Endometrium (tissue), 2 donors: ENCODE measurements at regions not wholly inside any gene's neighbourhood (a gene's known extent, or its start where the extent isn't known, plus 50 kb on each side); places are given as distances from the start of the nearest gene placed in this dataset.
"Not testable (repeated sequence)": the region's sequence is repeated elsewhere in the genome, so short reads cannot be mapped to it uniquely, and the experiment has no call there.

Source experiments
- FAIRE-seq: peaks from 2 replicates; lab custom pipeline; 2012; peaks lifted over from hg19 to GRCh38; lab: Jason Lieb, UNC
- donor health status: control.
- donor health status: control.

- FAIRE-seq = no peak
Measured at GRCh38 chrX:127782904-127783303, 269.3 kb downstream of the ACTRT1 start.

- no peak for FAIRE-seq
Measured at GRCh38 chrX:127764674-127765073, 287.5 kb downstream of the ACTRT1 start.

DNA sequence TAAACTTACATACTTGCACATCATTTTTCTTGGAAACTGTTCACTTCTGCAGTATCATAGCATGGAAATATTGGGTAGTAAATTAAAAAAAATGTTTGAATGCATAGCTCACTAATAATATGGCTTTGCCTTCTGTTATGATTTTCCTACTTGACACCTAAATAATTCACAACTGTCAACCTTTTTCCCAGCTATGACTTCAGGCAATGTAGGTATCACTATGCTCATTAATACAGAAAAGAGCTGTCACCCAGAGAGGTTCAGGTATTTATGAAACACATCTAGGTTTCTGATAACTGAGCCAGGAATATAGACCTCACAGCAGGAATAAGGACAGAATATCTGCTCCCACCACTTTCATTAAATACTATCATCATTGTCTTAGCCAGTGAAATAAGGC is 289.5 kb downstream of the ACTRT1 start:
- FAIRE-seq = no peak

- no peak for FAIRE-seq
Measured at GRCh38 chrX:127732709-127733108, 319.5 kb downstream of the ACTRT1 start.

DNA sequence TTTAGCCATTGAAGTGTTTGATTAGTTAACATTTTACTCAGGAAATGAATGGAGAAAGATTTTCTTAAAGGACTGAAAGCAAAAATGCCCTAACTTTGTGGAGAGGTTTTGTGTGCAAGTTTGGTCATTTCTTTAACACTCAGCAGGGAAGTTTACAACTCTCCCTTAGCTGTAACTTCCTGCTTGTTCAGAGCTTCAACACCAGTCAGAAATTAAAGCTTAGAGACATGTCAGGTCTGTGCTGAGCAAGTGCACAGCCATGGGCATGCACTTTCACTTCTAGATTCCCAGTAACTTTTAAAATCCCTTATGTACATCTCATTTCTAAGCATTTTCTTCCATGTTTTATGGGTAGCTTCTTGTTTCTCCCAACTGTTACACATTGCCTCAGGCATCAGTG is 326.0 kb downstream of the ACTRT1 start:
- no peak for FAIRE-seq

GRCh38 chrX:127708155-127708554 is 344.0 kb downstream of the ACTRT1 start:
- FAIRE-seq = no peak

DNA sequence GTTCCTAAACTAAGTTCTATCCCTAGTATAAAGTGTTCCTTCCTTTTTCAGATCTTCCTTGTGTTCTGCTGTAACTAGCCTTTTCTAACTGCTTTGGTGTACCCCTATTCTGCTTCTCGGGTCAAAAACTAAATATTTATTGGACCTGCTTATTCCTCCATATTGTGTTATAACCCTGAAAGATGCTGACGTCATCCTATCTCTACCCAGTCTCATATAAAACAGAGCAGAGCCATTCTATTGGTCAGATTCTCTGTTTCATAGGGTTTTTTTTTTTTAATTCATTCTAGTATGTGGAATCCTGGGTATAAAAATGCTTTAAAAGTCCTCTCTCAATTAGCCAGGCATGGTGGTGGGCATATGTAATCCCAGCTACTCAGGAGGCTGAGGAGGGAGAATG is 349.7 kb downstream of the ACTRT1 start:
- FAIRE-seq = no peak

DNA sequence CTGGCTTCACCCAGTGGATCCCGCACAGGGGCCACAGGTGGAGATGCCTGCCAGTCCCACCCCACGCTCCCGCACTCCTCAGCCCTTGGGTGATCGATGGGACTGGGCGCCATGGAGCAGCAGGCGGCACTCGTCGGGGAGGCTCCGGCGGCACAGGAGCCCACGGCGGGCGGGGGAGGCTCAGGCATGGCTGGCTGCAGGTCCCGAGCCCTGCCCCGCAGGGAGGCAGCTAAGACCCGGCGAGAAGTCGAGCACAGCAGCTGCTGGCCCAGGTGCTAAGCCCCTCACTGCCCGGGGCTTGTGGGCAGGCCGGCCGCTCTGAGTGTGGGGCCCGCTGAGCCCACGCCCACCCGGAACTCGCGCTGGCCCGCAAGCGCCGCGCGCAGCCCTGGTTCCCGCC is 389.3 kb downstream of the ACTRT1 start:
- FAIRE-seq = not testable (repeated sequence)

DNA sequence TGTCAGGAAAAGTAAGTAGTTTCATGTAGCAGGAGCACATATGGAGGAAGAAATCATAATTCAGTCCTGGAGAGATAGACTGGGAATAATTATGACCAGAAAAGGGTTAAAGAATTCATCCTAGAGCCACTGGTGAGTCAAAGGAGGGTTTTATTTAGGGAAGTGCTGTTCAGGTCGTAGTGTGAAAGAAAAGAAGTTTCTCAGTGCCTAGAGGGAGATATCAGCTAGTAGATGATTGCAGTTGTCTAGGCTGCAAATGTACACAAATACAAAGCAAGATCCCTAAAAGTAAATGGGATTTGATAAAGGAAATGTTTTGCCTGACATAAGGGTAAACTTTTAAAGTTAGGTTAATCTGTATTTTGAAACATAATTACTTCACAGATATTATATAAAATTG is 403.2 kb downstream of the ACTRT1 start:
- no peak for FAIRE-seq

- no peak for FAIRE-seq
Measured at GRCh38 chrX:127621780-127622179, 430.4 kb downstream of the ACTRT1 start.

DNA sequence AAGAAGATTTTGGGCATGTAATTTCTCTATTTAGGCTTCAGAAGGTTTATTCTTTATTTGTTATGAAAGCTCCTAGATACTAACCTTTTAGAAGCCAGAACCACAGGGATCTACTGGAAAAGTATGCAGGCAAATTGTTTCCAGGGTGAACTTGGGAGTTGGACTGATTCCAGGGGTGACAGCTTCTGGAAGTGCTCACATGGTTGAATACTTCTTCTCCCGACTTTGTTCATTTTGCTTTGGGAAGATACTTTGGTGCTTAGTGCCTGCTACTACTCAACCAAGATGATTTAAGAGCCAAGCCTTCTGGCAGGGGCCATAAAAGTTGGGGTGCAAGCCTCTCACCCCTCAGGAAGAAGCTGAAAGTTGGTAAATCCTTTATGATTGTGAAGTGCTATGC is 445.6 kb downstream of the ACTRT1 start:
- FAIRE-seq = no peak

DNA sequence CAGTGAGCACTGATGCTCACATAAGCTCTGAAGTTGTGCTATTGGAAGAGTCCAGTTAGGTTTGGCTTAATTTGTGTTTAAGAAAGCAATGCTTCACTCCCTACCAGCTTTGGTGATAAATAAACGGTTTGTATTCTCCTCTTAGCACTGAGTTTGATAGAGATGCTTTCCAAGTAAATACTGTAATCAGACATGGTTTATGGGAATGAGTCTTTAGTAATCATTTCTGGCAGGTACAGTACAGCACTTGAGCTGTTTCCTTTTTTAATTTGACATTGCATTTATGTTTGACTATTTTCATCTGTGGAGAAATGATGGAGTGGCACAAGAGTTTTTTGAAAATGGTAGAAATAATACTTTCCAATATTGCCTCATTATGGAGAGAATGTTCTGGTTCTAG is 455.3 kb downstream of the ACTRT1 start:
- no peak for FAIRE-seq

DNA sequence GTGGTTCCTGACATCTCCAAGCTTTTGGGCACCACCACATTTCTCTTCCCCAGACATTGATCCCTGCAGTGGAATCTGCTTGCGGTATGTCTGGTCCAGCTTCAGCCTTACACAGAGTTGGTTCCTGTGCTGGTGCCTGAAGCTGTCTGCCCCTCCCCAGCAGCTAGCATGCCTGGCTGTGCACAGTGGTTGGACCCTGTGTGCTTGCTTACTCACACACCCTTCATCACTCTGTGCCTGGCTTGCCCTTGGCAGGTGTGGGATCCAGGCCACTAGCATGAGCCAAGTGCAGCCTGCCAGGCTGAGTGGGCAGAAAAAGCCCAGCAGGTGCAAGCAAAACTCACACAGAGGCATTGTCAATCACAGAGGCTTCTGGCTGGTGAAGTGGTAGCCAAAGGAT is 473.8 kb downstream of the ACTRT1 start:
- FAIRE-seq = no peak

GRCh38 chrX:127577884-127578283 is 474.3 kb downstream of the ACTRT1 start:
- no peak for FAIRE-seq

DNA sequence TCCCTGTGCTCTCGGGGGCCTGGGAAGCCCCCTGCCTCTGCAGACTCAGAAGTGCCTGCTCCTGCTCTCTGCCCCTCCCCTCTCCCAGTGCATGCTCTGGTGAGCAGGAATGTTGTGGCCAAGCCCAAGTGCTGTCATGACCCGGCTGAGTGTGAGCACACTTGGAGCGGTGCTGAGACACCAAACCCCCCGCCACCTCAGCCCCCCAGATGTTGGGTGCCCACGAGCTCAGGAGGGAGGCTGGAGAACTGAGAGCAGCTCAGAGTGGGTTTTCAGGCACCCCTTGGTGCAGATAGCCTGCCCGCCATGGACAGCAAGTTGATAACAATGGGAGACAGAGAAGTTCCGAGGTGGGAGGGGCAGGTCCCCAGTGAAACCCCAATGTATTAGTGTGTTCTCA is 477.4 kb downstream of the ACTRT1 start:
- FAIRE-seq = no peak

DNA sequence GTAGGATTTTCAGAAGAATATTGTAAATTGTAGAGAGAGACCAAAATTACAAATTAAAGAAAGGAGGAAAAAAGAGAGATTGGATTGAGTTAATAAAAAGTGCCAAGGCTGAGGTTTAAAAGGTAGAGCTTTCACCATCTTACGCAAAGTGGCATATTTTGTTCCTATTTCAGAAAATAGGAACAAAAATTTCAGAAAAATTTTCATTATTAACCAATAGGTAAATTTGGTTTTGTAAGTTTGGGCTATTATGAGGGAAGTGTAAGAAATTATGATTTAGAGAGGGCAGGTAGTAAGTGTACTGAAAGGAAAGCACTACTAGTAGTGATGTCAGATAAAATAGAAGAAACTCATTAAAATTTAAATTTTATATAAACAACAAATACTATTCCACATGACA is 479.7 kb downstream of the ACTRT1 start:
- FAIRE-seq = no peak

DNA sequence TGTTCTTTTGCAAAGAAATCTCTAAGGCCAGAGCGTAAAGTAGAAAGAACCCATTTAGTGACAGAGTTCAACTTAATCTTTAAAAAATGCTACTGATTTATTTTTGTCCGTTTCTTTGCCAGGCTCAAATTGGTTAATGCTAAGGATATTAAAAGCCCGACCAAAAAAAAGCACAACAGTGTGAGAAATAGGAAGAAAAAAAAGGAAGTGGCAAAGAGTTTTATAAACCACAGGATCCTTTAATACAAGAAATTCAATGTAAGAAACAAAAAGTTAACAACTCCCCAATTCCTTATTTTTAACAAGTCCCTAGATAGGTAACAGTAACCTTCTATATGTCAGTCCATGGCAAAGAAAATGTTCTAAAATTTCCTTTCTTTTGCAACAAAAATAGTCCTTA is 480.4 kb downstream of the ACTRT1 start:
- no peak for FAIRE-seq

- FAIRE-seq = no peak
Measured at GRCh38 chrX:127570276-127570675, 481.9 kb downstream of the ACTRT1 start.

- no peak for FAIRE-seq
Measured at GRCh38 chrX:127568691-127569090, 483.5 kb downstream of the ACTRT1 start.

DNA sequence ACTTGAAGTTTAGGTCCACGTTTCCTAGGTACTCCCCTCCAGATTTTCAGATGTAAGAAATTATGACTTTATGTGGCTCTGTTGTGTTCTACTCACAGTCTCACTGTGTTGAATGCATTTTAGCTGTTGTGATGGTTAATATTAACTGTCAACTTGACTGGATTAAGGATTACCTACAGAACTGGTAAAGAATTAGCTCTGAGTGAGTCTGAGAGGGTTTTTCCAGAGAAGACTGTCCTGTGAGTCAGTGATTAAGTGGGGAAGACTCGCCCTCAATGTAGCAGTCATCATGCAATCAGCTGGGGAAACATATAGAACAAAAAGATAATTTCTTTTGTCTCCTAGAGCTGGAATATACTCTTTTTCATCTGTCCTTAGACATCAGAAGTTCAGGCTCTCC is 493.4 kb downstream of the ACTRT1 start:
- FAIRE-seq = no peak

GRCh38 chrX:127552571-127552970 is 499.6 kb downstream of the ACTRT1 start:
- FAIRE-seq = no peak

DNA sequence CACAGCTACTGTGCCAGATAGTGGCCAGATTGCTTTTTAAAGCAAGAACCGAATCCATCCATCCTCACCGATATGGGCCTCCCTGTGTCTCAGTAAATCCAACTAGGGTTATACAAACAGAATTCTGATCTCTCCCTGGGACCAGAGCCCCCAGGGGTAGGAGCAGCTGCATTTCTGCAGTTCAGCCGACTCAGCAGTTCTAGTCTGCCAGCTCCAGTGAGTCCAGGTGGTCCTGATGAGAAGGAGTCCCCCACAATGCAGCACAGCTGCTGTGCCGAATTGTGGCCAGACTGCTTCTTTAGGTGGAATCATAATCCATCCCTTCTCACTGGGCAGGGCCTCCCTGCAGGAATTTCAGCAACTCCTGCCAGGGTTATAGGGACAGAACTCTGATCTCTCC is 532.9 kb downstream of the ACTRT1 start:
- FAIRE-seq = no peak

DNA sequence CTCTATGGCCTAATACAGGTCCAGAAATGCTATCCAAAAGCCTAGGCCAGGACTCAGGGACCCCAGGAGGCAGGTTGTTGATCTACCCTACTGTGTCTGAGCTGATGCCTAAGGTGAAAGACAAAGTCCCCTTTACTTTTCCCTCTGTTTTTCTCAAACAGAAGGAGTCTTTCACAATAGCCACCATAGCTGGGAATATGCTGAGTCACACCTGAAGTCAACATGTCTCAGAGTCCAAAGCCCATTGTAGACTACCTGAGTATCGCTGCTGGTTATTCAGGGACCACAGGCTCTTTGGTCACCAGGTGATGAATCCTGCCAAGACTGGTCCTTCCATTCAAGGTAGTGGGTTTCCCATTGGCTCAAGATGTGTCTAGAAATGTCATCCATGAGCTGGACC is 562.2 kb downstream of the ACTRT1 start:
- no peak for FAIRE-seq

DNA sequence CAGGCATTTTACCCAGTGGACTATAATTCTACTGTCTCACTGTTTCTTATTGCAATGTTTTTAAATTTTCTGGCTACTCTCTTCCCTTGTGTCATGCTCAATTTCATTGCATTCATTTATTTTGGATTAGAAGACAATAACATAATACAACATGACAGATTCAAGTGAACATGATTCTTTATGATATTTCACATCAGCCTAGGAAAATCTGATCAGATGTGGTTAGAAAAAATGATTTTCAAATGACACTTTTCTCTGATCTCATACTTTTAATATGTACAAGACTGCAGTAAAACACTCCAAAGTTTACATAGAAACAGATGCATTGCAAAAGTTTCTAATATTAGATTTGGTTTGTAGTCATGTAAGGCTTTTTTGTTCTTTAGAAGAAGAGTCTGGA is 586.0 kb downstream of the ACTRT1 start:
- FAIRE-seq = no peak

- no peak for FAIRE-seq
Measured at GRCh38 chrX:127459790-127460189, 592.4 kb downstream of the ACTRT1 start.
